ENCODE measurements at regions not wholly inside any gene's neighbourhood (a gene's known extent, or its start where the extent isn't known, plus 50 kb on each side); places are given as distances from the start of the nearest gene placed in this dataset.

GRCh38 chr4:108493596-108493931, 126.8 kb upstream of the RPL34 start:
- Histone ChIP-seq H3K9me3 (ENCODE audit: low read depth) (no peaks in the 10 kb centered on the region), H3K9me2 (ENCODE audit: insufficient read depth) (no peaks in the 10 kb centered on the region), H3K36me3 (ENCODE audit: low read depth) (no peaks in the 10 kb centered on the region), H3K4me1 (ENCODE audit: insufficient read depth) (no peaks in the 10 kb centered on the region), H3K4me2 (ENCODE audit: unreplicated experiment) (no peak overlapping the region), H4K20me1 (ENCODE audit: insufficient read depth) (no peaks in the 10 kb centered on the region), H3K9ac (no peak overlapping the region), H2AFZ (no peak overlapping the region), H3K27ac (no peak overlapping the region), H3K27me3 (replicated peaks; ENCODE audit: insufficient read depth) (peaks cover 7% of the 10 kb centered on the region; the same call in 1 of the 2 replicates), H3K4me3 (no peak overlapping the region), H3F3A (ENCODE audit: insufficient read depth) (no peaks in the 10 kb centered on the region), H3K79me2 (ENCODE audit: insufficient read depth) (no peaks in the 10 kb centered on the region)
- DNase-seq = no peak
- TF ChIP-seq EZH2phosphoT487 (IDR thresholded peaks at IDR 0.05; ENCODE audit: insufficient read depth, low read depth) (no peak), EZH2 (IDR thresholded peaks at IDR 0.05; ENCODE audit: insufficient read depth, poor library complexity, severe bottlenecking) (no peak)
- in situ Hi-C loops (cut with MboI) = no loop called here

GRCh38 chr4:108492816-108493595, 127.4 kb upstream of the RPL34 start:
- H3K36me3 ChIP-seq (ENCODE audit: low read depth) = no peaks in the 10 kb centered on the region
- H4K20me1 ChIP-seq (ENCODE audit: insufficient read depth) = no peaks in the 10 kb centered on the region
- no peaks in the 10 kb centered on the region for H3K79me2 ChIP-seq (ENCODE audit: insufficient read depth)
- WGBS, 2 experiments (ENCODE audit: low coverage in 1 of 2, low lambda C conversion rate in 2 of 2, missing lambda C conversion rate in 2 of 2) = 38 to 40% methylated on average over 4 of the region's 4 CpGs
- no peak overlapping the region for H3K27ac ChIP-seq
- H3K4me1 ChIP-seq (ENCODE audit: insufficient read depth) = no peaks in the 10 kb centered on the region
- no peak overlapping the region for H3K9ac ChIP-seq
- H2AFZ ChIP-seq = no peak overlapping the region
- H3K9me3 ChIP-seq (ENCODE audit: low read depth) = no peaks in the 10 kb centered on the region
- H3K4me2 ChIP-seq (ENCODE audit: unreplicated experiment) = no peak overlapping the region
- no peaks in the 10 kb centered on the region for H3F3A ChIP-seq (ENCODE audit: insufficient read depth)
- no peak overlapping the region for H3K4me3 ChIP-seq
- TF ChIP-seq EZH2phosphoT487 (IDR thresholded peaks at IDR 0.05; ENCODE audit: insufficient read depth, low read depth) = no peak
- no peak for TF ChIP-seq EZH2 (IDR thresholded peaks at IDR 0.05; ENCODE audit: insufficient read depth, poor library complexity, severe bottlenecking)
- in situ Hi-C loops (cut with MboI) = no loop called here
- H3K27me3 ChIP-seq (replicated peaks; ENCODE audit: insufficient read depth) = peaks cover 7% of the 10 kb centered on the region; the same call in 1 of the 2 replicates
- peak; percentile 23 for DNase-seq
- H3K9me2 ChIP-seq (ENCODE audit: insufficient read depth) = no peaks in the 10 kb centered on the region

- peaks cover 7% of the 10 kb centered on the region; the same call in 1 of the 2 replicates for H3K27me3 ChIP-seq (replicated peaks; ENCODE audit: insufficient read depth)
- no peaks in the 10 kb centered on the region for H3F3A ChIP-seq (ENCODE audit: insufficient read depth)
- no peaks in the 10 kb centered on the region for H3K9me3 ChIP-seq (ENCODE audit: low read depth)
- no peaks in the 10 kb centered on the region for H4K20me1 ChIP-seq (ENCODE audit: insufficient read depth)
- H3K27ac ChIP-seq = no peak overlapping the region
- no peak overlapping the region for H2AFZ ChIP-seq
- in situ Hi-C loops (cut with MboI) = no loop called here
- DNase-seq = no peak
- TF ChIP-seq EZH2phosphoT487 (IDR thresholded peaks at IDR 0.05; ENCODE audit: insufficient read depth, low read depth) (no peak), EZH2 (IDR thresholded peaks at IDR 0.05; ENCODE audit: insufficient read depth, poor library complexity, severe bottlenecking) (no peak)
- no peak overlapping the region for H3K9ac ChIP-seq
- no peak overlapping the region for H3K4me3 ChIP-seq
- no peaks in the 10 kb centered on the region for H3K79me2 ChIP-seq (ENCODE audit: insufficient read depth)
- H3K4me1 ChIP-seq (ENCODE audit: insufficient read depth) = no peaks in the 10 kb centered on the region
- no peak overlapping the region for H3K4me2 ChIP-seq (ENCODE audit: unreplicated experiment)
- 12 to 23% methylated on average over 1 of the region's 1 CpG for WGBS, 2 experiments (ENCODE audit: low coverage in 1 of 2, low lambda C conversion rate in 2 of 2, missing lambda C conversion rate in 2 of 2)
- H3K36me3 ChIP-seq (ENCODE audit: low read depth) = no peaks in the 10 kb centered on the region
- no peaks in the 10 kb centered on the region for H3K9me2 ChIP-seq (ENCODE audit: insufficient read depth)
Measured at GRCh38 chr4:108488865-108489264, 131.5 kb upstream of the RPL34 start.

GRCh38 chr4:108486046-108486445, 134.3 kb upstream of the RPL34 start:
- H3F3A ChIP-seq (ENCODE audit: insufficient read depth) = no peaks in the 10 kb centered on the region
- no peaks in the 10 kb centered on the region for H3K79me2 ChIP-seq (ENCODE audit: insufficient read depth)
- H3K4me2 ChIP-seq (ENCODE audit: unreplicated experiment) = no peak overlapping the region
- H4K20me1 ChIP-seq (ENCODE audit: insufficient read depth) = no peaks in the 10 kb centered on the region
- H3K9me2 ChIP-seq (ENCODE audit: insufficient read depth) = no peaks in the 10 kb centered on the region
- no peak overlapping the region for H3K27ac ChIP-seq
- H2AFZ ChIP-seq = no peak overlapping the region
- TF ChIP-seq EZH2 (IDR thresholded peaks at IDR 0.05; ENCODE audit: insufficient read depth, poor library complexity, severe bottlenecking) (no peak), EZH2phosphoT487 (IDR thresholded peaks at IDR 0.05; ENCODE audit: insufficient read depth, low read depth) (no peak)
- H3K36me3 ChIP-seq (ENCODE audit: low read depth) = no peaks in the 10 kb centered on the region
- H3K4me3 ChIP-seq = no peak overlapping the region
- no peaks in the 10 kb centered on the region for H3K9me3 ChIP-seq (ENCODE audit: low read depth)
- WGBS, 2 experiments (ENCODE audit: low coverage in 1 of 2, low lambda C conversion rate in 2 of 2, missing lambda C conversion rate in 2 of 2) = 0% methylated on average over 1 of the region's 1 CpG
- peaks cover 13% of the 10 kb centered on the region for H3K27me3 ChIP-seq (replicated peaks; ENCODE audit: insufficient read depth)
- no peak overlapping the region for H3K9ac ChIP-seq
- H3K4me1 ChIP-seq (ENCODE audit: insufficient read depth) = no peaks in the 10 kb centered on the region
- DNase-seq = no peak
- in situ Hi-C loops (cut with MboI) = no loop called here
